Ureter (tissue), 1 donor: ENCODE measurements at regions not wholly inside any gene's neighbourhood (a gene's known extent, or its start where the extent isn't known, plus 50 kb on each side); places are given as distances from the start of the nearest gene placed in this dataset.

Experiments used
- DNase-seq: peaks from one replicate; pipeline ENCODE4 v3.0.0-alpha.2; 2020; ENCODE audit warnings: low spot score
- donor health status: DM: yes; HTN: yes; CAD: no.

GRCh38 chr9:27880635-27881034 is 307.4 kb upstream of the C9orf72 start:
- no peak for DNase-seq

- no peak for DNase-seq
Observed at GRCh38 chr9:27888661-27889295, 315.5 kb upstream of the C9orf72 start.

GRCh38 chr9:27924502-27924901 is 351.2 kb upstream of the C9orf72 start:
- DNase-seq = no peak

DNA sequence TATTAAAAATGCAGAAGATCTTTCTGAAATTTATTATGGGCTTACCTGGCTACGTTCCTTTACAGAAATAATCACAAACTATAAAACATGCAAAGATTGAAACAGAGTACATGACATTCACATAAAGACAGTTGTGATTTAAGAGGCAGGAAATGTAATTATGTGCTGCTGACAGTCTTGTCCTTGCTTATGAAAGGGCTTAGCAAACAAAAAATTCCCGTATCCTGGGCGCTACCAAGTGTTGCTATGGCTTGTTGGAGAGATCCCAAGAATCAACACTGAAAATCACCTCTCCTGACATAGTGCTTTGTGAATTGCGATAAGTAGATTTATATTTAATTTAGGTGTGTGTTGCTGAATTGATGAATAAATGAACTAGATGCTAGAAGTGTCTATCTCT is 352.5 kb upstream of the C9orf72 start:
- no peak for DNase-seq

- no peak for DNase-seq
Observed at GRCh38 chr9:27929841-27930240, 356.6 kb upstream of the C9orf72 start.

GRCh38 chr9:27933210-27934025 is 360.1 kb upstream of the C9orf72 start:
- no peak for DNase-seq

- DNase-seq = no peak
Observed at GRCh38 chr9:27934471-27934870, 361.2 kb upstream of the C9orf72 start.

DNA sequence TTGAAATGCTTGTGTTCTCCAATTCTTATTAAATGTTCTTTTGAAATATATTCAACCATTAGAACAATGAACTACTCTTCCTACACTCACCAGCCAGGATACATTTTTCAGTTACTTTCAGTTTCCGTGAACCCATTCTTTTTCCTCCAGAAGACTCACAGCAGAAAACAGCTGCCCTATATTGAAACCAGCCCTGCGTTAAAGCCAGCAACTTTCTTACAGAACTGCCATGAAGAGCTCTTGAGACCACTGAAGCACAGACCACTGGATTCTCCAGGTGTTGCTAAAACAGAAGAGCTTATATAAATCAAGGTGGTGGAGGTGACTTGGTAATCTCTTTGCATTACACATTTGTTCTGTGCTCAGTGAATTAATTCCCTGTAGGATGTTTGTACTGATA is 365.9 kb upstream of the C9orf72 start:
- DNase-seq = no peak

DNA sequence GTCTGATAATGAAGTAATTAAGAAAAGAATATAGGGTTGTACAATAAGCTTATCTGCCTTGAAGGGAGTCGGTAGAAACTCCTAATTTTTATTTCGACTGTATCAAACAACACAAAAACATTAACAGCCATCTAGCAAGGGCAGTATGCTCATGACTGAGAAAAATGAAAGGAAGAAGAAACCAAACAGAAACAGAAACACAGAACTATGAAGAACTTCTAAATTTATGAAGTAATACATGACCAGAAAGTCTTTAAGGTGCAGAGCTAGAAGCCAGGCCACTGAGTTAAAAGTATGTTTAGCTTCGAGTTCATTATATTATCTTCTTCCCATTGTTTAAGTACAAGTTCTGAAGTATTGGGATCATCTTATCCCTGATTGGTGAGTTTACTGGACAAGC is 367.3 kb upstream of the C9orf72 start:
- DNase-seq = no peak

- no peak for DNase-seq
Observed at GRCh38 chr9:27943501-27943900, 370.2 kb upstream of the C9orf72 start.

DNA sequence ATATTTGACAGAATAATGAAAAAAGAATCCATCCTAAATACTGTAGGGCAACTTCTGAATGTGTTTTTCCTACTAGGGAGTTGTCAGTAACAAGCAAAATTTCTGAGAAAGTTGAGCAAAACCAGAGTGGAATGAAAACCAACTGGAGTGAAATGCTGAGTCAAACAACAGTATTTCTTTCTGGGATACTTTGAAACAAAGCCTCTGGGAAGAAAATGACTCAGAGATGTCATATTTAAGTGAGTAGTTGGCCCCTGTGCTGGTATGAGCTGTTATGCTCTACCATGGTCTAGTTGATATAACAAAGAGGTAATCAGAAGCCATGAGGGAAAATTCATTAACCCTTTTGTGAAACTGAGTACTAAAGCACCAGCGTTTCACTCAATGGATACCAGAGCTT is 372.1 kb upstream of the C9orf72 start:
- DNase-seq = no peak

DNA sequence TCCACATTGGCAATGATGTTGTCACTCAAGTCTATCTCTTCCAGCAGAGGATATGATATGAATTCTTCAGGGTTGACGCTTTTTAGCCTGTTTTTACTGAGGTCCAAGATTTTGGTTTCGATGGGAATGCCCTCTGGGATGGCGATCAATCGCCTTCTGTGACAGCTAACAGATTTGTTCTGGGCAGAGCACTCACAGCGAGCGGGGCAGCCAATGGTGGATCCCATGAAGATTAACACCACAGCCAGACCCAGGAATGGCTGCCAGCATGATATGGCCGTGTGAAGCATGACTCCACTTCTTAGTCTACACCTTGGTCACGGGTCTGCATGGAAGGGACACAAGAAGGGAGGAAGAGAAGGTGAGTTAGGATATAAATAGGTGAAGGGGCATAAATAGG is 377.1 kb upstream of the C9orf72 start:
- DNase-seq = no peak

DNA sequence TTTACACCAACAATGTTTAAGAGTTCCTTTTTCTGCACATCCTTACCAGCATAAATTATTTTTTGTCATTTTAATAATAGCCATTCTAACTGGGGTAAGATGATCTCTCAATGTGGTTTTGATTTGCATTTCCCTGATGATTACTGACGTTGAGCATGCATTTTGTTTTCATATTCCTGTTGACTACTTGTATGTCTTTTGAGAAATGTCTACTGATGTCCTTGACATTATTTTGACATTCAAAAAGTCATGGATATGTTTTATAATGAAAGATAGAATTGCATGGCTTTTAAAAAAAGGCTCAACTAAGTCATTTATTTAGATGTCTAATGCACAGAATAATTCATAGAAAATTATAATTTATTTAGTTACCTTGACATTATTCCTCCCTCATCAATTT is 381.6 kb upstream of the C9orf72 start:
- DNase-seq = no peak

DNA sequence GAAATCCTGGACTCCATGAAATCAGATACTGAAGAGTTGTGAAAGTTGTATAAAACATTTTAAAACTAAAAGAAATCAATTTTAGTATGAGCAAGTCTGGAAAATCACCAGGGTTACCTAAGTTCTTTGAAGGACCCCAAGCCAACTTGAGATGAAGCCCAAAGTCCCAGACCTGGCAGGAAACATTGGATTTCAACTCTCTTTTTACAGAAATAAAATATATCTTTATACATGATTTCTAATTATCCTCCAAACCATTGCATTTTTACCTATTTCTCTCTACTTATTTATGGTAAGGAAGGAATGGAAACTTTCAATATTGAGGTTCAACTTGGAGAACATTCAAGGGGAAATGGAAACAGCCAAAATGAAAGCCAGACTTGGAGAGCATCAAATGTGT is 390.6 kb upstream of the C9orf72 start:
- DNase-seq = no peak

DNA sequence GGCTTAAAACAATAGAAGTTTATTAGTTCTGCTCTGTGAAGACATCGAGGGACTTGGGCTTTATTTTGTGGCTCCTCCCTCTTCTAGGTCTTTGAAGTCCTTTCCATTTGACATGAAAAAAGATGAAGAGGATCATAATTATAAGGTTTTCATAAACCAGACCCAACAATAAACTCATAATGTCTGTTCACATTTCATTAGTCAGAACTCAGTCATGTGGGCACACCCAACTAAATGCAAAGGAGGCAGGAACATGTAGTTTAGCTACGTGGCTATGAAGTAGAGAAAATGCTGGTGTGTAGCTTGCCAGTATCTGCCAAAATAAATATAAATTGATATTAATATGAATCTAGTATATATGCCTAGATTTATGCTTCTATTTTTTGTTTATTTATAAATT is 393.9 kb upstream of the C9orf72 start:
- DNase-seq = no peak

DNA sequence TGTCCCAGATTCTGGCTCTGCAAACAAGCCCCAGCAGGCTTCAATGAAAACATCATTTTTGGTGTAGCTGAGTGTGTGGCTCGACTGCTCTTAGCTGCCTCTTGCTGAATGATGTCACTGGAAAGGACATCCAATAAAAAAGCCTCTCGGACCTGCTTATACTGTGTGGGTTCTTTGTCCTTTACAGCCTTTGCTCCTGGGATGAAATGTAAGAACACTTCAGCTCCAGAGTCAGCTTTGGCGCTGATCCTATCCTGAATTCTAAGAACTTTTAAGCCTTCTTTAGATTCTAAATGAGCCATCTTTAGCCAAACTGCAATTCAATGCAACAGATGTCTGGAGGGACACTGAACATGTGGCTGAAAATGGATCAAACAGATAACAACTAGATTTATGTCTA is 404.6 kb upstream of the C9orf72 start:
- DNase-seq = no peak

DNA sequence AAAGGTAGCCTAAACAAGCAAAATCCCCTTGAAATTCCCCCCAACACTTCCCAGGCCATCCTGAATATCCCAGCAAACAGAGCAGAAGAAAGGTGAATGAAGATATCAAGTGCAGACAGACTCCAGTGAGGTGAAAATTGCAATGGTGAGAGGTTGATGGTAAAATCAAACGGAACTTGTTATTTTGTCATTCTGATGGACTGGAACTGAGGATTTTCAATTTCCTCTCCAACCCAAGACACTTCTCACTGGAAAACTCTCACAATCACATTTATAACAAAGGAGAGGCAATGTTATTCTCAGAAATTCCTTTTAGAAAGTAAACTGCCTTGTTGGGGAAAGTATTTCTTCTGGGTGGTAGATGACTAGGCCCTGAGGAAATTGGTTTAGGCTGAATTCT is 412.4 kb upstream of the C9orf72 start:
- no peak for DNase-seq

DNA sequence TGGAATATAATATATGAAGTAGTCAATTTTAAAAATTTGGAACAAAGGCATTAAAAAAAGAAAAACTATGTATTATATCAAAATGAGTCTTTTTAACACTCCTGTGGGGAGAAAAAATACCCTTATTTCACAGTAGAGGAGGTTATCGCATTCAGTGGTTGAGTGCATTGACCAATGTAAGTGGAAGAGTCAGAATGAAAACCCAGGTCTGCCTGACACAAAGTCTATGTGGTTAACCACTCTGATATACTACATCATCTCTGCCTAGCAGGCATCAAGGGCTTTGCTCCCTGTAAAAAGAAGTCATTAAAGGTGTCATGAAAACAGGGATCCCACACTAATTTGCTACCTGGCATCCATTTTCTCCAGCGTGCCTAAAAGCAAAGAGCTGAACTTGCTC is 417.2 kb upstream of the C9orf72 start:
- DNase-seq = no peak

DNA sequence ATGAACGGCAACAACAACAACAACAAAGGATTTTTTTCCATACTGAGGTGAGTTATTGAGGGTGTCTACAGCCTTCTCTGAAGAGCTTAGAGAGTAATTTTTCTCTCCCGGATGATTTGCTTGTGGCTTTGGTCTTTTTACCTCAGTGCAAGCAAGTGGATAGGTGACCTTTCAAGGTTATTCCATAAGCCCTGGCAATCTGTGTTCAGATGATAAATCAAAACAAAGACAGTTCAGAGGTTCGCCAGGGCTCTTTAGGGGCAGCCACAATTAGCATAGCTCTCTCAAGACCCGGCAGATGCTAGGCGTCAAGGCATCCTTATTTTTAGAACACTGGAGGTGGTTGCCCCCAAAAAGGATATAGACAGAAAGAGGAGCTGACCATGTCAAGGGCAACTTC is 417.9 kb upstream of the C9orf72 start:
- no peak for DNase-seq

DNA sequence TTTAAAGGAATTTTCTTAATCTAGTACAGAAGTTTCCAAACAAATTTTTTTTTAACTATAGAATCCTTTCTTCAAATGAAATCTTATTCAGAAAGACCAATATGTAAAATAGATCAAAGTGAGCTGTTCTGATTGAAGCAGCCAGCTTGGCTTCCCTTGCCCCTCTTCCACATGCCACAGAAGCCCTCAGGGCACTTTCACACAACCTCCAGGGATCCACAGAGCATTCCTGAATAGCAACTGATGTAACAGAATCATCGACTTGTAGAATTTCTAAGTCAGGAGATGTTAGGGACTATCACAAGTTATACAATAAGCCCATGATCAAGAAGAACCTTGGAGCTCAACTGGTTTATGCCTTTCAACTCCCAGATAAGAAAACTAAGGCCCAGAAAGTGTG is 427.8 kb upstream of the C9orf72 start:
- DNase-seq = no peak

DNA sequence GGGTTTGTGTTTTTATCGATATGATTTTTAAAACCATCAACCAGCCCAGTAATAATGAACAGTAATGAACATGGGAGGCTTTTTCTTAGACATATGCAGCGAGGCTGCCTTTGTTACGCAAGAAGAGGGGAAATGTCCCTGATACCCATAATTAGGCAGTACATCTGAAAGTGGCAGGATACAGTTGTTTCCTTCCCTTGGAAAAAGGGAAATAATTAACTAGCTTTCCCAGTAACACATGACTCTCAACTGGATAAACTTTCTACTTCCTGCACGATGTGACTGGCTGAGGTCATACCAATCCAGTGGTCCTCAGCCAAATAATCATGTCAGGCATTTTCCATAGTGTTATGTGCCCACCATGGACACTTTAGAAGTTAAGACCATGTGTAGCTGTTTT is 431.6 kb upstream of the C9orf72 start:
- no peak for DNase-seq

GRCh38 chr9:28005779-28006178 is 432.5 kb upstream of the C9orf72 start:
- DNase-seq = no peak

GRCh38 chr9:28007097-28007817 is 434.0 kb upstream of the C9orf72 start:
- no peak for DNase-seq
